ENCODE measurements at regions not wholly inside any gene's neighbourhood (a gene's known extent, or its start where the extent isn't known, plus 50 kb on each side); places are given as distances from the start of the nearest gene placed in this dataset.

DNA sequence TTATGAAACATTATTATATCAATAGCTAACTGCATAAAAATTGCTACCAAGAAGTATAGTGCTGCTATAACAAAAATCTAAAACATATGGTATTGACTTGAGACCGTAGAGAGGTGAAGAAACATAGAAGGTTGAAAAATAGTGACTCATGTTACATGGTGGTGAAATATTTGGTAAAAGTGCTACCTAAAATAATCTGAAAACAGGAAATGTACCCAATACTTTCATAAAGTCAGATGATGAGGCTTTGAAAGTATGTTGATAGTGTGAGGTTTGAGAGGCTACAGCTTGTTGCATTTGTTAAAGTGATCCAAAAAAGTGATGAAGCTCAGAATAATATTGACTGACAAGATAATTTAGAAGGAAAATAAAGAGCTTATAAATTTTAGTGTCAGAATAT is 718.7 kb upstream of the SLC8A1 start:
- TF ChIP-seq, protein P1, sequence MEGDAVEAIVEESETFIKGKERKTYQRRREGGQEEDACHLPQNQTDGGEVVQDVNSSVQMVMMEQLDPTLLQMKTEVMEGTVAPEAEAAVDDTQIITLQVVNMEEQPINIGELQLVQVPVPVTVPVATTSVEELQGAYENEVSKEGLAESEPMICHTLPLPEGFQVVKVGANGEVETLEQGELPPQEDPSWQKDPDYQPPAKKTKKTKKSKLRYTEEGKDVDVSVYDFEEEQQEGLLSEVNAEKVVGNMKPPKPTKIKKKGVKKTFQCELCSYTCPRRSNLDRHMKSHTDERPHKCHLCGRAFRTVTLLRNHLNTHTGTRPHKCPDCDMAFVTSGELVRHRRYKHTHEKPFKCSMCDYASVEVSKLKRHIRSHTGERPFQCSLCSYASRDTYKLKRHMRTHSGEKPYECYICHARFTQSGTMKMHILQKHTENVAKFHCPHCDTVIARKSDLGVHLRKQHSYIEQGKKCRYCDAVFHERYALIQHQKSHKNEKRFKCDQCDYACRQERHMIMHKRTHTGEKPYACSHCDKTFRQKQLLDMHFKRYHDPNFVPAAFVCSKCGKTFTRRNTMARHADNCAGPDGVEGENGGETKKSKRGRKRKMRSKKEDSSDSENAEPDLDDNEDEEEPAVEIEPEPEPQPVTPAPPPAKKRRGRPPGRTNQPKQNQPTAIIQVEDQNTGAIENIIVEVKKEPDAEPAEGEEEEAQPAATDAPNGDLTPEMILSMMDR (IDR thresholded peaks at IDR 0.05): no peak
- no peak for TF ChIP-seq POLR2AphosphoS5 (IDR thresholded peaks at IDR 0.05)

All from sigmoid colon (tissue), 4 donors.